ENCODE measurements at regions not wholly inside any gene's neighbourhood (a gene's known extent, or its start where the extent isn't known, plus 50 kb on each side); places are given as distances from the start of the nearest gene placed in this dataset.
A peak's percentile ranks its signal among the peaks of the same experiment; 100 is the strongest.

- no peak for TF ChIP-seq CTCF (IDR thresholded peaks at IDR 0.05; ENCODE audit: insufficient read depth, low read length)
- DNase-seq (ENCODE audit: low read depth), result no peak
These were observed 64.6 kb upstream of the IGFBP2 start for GRCh38 chr2:216568576-216568975.

DNA sequence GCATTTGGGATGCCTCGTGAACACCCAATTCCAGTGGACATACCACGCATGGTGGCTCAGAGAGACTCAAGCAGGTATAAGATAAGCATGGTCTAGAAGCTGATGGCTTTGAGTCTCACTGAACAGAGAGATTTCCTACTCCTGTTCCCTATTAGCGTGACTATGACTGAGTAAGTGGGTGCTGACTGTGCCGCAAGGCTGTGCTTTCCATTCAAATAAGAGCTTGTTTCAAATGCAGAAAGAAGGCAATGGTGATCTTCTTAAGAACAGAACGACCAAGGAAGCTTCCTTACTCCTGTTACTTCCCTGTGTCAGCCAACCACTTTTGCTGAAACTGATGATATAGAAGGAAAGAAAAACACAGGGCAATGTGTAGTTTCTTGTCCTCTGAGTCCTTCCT is 63.5 kb upstream of the IGFBP2 start:
- DNase-seq (ENCODE audit: low read depth), result no peak
- no peak overlapping the region for H3K4me3 ChIP-seq (ENCODE audit: low read depth, low read length)
- TF ChIP-seq CTCF (IDR thresholded peaks at IDR 0.05; ENCODE audit: insufficient read depth, low read length), result no peak

More at GRCh38 chr2:216568576-216568975, 64.6 kb upstream of the IGFBP2 start:
- no peak overlapping the region for H3K4me3 ChIP-seq (ENCODE audit: low read depth, low read length)

DNA sequence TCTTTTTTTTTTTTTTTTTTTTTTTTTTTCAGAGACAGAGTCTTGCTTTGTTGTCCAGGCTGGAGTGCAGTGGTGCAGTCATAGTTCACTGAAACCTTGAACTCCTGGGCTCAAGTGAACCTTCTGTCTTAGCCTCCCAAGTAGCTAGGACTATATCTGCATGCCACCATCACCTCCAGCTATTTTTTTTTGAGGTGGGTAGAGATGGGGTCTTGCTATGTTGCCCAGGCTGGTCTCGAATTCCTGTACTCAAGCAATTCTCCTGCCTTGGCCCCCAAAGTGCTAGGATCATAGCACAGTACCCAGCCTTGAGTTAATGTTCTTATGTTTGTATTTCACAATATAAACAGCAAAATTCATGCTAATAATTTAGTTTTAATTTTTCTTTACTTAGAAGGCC is 62.9 kb upstream of the IGFBP2 start:
- TF ChIP-seq CTCF (IDR thresholded peaks at IDR 0.05; ENCODE audit: insufficient read depth, low read length), result no peak
- H3K4me3 ChIP-seq (ENCODE audit: low read depth, low read length), result no peak overlapping the region
- DNase-seq (ENCODE audit: low read depth), result no peak

- TF ChIP-seq CTCF (IDR thresholded peaks at IDR 0.05; ENCODE audit: insufficient read depth, low read length), result no peak
- no peak for DNase-seq (ENCODE audit: low read depth)
- no peak overlapping the region for H3K4me3 ChIP-seq (ENCODE audit: low read depth, low read length)
These were observed 61.9 kb upstream of the IGFBP2 start for GRCh38 chr2:216571178-216571908.

DNA sequence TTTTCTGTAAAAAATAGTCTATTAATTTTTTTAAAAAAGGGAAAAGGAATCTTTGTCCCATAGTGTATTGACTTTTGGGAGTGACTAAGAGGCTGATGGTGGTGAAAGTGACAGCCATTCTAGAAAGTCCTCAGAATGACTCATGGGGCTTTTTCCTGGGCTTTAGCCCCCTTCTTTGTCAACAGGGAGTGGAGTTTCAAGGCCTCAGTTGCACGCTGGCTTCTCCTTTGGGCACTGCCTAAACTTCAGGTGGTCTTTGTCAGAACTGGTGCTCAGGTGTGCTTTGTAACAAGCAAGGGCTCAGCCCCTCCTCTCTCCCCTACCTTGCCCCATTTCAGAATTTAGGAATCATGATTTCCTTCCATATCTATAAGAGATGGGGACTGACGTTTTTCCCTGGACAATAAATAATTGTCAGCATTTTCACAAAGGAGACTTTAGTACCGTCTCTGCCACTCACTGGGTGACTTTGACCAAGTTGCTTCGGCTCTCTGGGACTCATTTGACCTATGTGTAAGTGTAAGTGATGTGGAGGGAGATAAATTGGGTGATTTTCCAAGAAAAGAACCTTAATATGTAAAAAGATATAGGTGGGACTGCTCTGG is 61.2 kb upstream of the IGFBP2 start:
- H3K4me3 ChIP-seq (ENCODE audit: low read depth, low read length), result no peak overlapping the region
- no peak for TF ChIP-seq CTCF (IDR thresholded peaks at IDR 0.05; ENCODE audit: insufficient read depth, low read length)
- DNase-seq (ENCODE audit: low read depth), result no peak

DNA sequence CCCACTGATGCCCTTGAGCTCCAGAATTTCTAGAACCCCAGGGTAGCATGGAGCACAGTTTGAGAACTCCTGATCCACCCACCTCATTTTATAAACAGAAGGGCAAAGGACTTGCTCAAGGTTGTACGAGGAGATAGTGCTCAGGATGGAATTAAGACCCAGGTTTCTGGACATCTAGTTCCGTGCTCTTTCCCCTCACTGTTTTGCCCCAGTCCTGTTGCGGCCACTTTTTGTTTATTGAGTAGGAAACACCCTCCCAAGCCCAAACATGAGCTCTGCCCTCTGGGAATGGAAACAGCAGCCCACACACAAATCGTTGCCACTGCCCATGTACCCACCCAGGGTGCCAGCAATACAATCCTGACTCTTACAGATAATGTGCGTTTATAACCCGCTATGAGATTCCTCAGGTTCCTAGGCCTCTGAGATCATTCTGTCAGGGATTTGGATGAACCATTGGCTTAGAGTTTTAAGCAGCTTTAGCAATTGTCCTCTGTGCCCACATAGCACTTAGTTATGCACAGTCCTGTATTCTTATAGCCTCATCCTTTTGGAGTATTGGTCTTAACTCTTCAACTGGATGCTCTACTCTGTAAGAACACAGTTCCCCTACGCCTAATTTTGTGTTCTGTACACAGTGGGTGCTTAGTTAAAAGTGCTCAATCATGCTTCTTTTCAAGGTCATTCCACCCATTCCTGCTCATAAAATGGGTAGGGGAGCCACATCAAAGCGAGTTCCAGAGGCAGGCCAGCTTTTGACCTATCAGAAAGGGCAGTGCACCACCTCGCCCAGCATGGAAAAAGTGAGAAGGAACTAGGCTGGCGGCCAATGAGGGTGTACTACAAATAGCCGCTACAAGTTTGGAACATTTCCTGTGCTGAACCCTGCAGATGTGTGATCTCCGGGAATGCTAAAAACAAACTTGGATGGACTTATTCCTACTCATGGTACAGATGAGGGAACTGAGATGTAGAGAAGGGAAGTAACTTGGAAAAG is 60.3 kb upstream of the IGFBP2 start:
- no peak for TF ChIP-seq CTCF (IDR thresholded peaks at IDR 0.05; ENCODE audit: insufficient read depth, low read length)
- no peak overlapping the region for H3K4me3 ChIP-seq (ENCODE audit: low read depth, low read length)
- peak; percentile 73 for DNase-seq (ENCODE audit: low read depth)
